ENCODE measurements at regions not wholly inside any gene's neighbourhood (a gene's known extent, or its start where the extent isn't known, plus 50 kb on each side); places are given as distances from the start of the nearest gene placed in this dataset.

DNA sequence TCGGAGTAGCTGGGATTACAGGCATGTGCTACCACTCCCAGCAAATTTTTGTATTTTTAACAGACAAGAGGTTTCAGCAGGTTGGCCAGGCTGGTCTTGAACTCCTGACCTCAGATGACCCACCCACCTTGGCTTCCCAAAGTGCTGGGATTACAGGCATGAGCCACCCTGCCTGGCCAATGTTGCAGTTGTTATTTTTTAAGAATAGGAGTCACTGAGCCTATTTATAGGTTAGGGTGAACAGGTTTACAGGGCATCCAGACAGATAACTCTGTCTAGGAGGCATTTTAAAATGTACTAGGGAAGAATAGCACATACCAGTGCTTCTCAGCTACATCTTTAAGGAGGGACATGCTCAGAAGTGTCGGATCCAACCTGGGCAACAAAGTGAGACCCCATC lies 60.1 kb upstream of the BNC2 start:
- DNase-seq = no peak

DNA sequence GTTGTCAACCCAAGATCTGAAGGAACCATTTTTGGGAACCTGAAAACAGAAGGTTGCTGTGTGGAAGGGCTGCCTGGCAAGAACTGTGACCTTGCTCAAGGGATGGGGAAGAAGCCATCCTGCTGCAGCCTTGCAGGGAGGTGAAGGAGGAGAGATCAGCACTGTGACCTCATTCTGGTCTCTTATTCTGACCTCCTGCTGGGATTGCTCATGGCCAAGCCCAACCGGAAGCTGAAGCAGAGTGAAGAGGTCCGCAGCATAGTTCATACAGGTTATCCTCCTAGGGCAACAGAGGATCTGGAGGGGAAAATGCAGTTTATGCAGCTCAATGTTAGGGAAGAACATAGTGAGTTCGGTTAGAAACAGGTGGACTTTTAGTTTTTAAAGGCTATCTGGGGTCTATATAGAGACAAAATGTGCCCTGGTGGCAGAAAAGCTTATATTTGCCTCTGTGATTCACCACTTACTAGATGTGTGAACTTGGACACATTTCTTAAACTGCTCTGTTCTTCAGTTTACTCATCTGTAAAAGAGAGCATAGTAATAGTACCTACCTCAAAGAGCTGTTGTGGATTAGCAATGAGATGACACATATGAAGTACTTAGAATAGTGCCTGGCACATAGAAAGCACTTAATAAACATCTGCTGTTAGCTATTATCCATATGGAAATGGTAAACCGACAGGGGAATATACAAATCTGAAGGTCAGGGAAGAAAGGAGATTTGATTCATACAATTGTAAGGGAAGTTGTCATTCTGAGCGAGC lies 57.9 kb upstream of the BNC2 start:
- DNase-seq = no peak

DNA sequence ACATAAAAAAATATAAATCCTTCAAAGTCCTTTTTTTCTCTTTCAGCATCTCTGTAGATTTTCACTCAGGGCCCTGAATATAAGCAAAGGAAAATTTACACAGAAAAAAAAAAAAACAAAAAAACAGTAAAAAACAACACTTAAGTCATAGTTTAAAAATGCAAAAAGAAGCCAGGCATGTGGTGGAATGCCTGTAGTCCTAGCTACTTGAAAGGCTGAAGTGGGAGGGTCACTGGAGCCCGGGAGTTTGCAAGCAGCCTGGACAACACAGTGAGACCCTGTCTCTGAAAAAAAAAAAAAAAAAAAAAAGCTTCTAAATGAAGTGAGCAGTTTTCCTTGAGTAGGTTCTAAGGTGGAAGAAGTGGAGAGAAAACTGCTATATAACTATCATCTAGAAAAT lies 55.0 kb upstream of the BNC2 start:
- DNase-seq = no peak

- no peak for DNase-seq
Measured at GRCh38 chr9:16924311-16924915, 53.9 kb upstream of the BNC2 start.

GRCh38 chr9:16921855-16922254 lies 51.4 kb upstream of the BNC2 start:
- DNase-seq = no peak

Data from inflammatory macrophage (primary cell).